BJ (cell line): ENCODE measurements at regions not wholly inside any gene's neighbourhood (a gene's known extent, or its start where the extent isn't known, plus 50 kb on each side); places are given as distances from the start of the nearest gene placed in this dataset.

Source experiments
- CTCF ChIA-PET: fragments of 350-600 bp; formaldehyde crosslinking; extraction: SDS; loops from one replicate; lab custom pipeline; 2021; ENCODE audit warnings: antibody characterized with exemption, inconsistent platforms; lab: Yijun Ruan, JAX
- POLR2A ChIA-PET: fragments of 300-600 bp; sonication (Branson Sonifier 250); formaldehyde crosslinking; extraction: SDS; loops from one replicate; lab custom pipeline; 2021; ENCODE audit warnings: antibody characterized with exemption; lab: Charles Lee
- DNase-seq: peaks from one replicate; pipeline ENCODE4 v3.0.0-alpha.2; 2011; ENCODE audit warnings: low read depth
- H3K27me3 ChIP-seq: 2 replicates; pipeline ENCODE4 v1.6.0; 2011; ENCODE audit warnings: low read length; ENCODE audit not compliant: control insufficient read depth, insufficient read depth
- H3K36me3 ChIP-seq: 2 replicates; pipeline ENCODE4 v1.5.1; 2011; ENCODE audit warnings: low read length; ENCODE audit not compliant: control insufficient read depth, insufficient read depth
- H3K4me3 ChIP-seq: 2 replicates; pipeline ENCODE4 v1.5.1; 2011; ENCODE audit warnings: low read depth, mild to moderate bottlenecking, control low read depth, low read length
- CTCF ChIP-seq: IDR thresholded peaks from 2 replicates; pipeline ENCODE4 v1.5.1; 2011; ENCODE audit warnings: low read depth, mild to moderate bottlenecking, control low read depth, inconsistent platforms, low read length, moderate library complexity; ENCODE audit not compliant: insufficient read depth

GRCh38 chr6:164152611-164153010 is 738.1 kb downstream of the QKI start:
- Histone ChIP-seq H3K4me3 (no peak overlapping the region), H3K36me3 (no peaks in the 10 kb centered on the region), H3K27me3 (no peaks in the 10 kb centered on the region)
- POLR2A ChIA-PET, result no interaction called here
- TF ChIP-seq CTCF, result no peak
- DNase-seq, result no peak
- CTCF ChIA-PET, result no interaction called here

GRCh38 chr6:164151161-164152120 is 736.9 kb downstream of the QKI start:
- no peak for TF ChIP-seq CTCF
- Histone ChIP-seq H3K27me3 (no peaks in the 10 kb centered on the region), H3K36me3 (no peaks in the 10 kb centered on the region), H3K4me3 (no peak overlapping the region)
- DNase-seq, result no peak
- ChIA-PET POLR2A (no interaction called here), CTCF (no interaction called here)

GRCh38 chr6:164150232-164150631 is 735.7 kb downstream of the QKI start:
- ChIA-PET POLR2A (no interaction called here), CTCF (no interaction called here)
- no peaks in the 10 kb centered on the region for H3K36me3 ChIP-seq

GRCh38 chr6:164148788-164149187 is 734.3 kb downstream of the QKI start:
- no peak overlapping the region for H3K4me3 ChIP-seq
- ChIA-PET CTCF (no interaction called here), POLR2A (no interaction called here)
- H3K27me3 ChIP-seq, result no peaks in the 10 kb centered on the region
- no peak for TF ChIP-seq CTCF
- DNase-seq, result no peak
- no peaks in the 10 kb centered on the region for H3K36me3 ChIP-seq

More at GRCh38 chr6:164150232-164150631, 735.7 kb downstream of the QKI start:
- H3K4me3 ChIP-seq, result no peak overlapping the region
- DNase-seq, result no peak
- TF ChIP-seq CTCF, result no peak
- H3K27me3 ChIP-seq, result no peaks in the 10 kb centered on the region

GRCh38 chr6:164144316-164144715 is 729.8 kb downstream of the QKI start:
- no peaks in the 10 kb centered on the region for H3K36me3 ChIP-seq
- ChIA-PET CTCF (no interaction called here), POLR2A (no interaction called here)
- TF ChIP-seq CTCF, result no peak
- no peak for DNase-seq
- H3K4me3 ChIP-seq, result no peak overlapping the region
- no peaks in the 10 kb centered on the region for H3K27me3 ChIP-seq
